ENCODE measurements at regions not wholly inside any gene's neighbourhood (a gene's known extent, or its start where the extent isn't known, plus 50 kb on each side); places are given as distances from the start of the nearest gene placed in this dataset.

- TF ChIP-seq CTCF (IDR thresholded peaks at IDR 0.05) (no peak), EZH2 (IDR thresholded peaks at IDR 0.05; ENCODE audit: borderline replicate concordance, insufficient read depth, low read depth, low read length, poor library complexity, severe bottlenecking) (no peak)
Observed at GRCh38 chr1:106785176-106785575, 271.3 kb upstream of the PRMT6 start.
